ENCODE measurements at regions not wholly inside any gene's neighbourhood (a gene's known extent, or its start where the extent isn't known, plus 50 kb on each side); places are given as distances from the start of the nearest gene placed in this dataset.

GRCh38 chr7:85529831-85530230 lies 343.0 kb upstream of the SEMA3D start:
- no peak overlapping the region for H3K4me2 ChIP-seq (ENCODE audit: insufficient read depth in 1 of 2, low read depth in 2 of 2, low read length in 2 of 2)
- no peak for FAIRE-seq
- no peaks in the 10 kb centered on the region for H3K79me2 ChIP-seq (ENCODE audit: control insufficient read depth in 1 of 2, insufficient read depth in 2 of 2, low read length in 2 of 2)

More at GRCh38 chr7:85529831-85530230, 343.0 kb upstream of the SEMA3D start:
- TF ChIP-seq SP2 (IDR thresholded peaks at IDR 0.05; ENCODE audit: low read length) (no peak), SAP30 (IDR thresholded peaks at IDR 0.05; ENCODE audit: insufficient read depth, insufficient replicate concordance, low read length) (no peak), KDM4A (IDR thresholded peaks at IDR 0.05; ENCODE audit: low read depth, low read length, severe bottlenecking) (no peak), EGR1 (IDR thresholded peaks at IDR 0.05; ENCODE audit: borderline replicate concordance, low read depth, low read length) (no peak), RAD21 (IDR thresholded peaks at IDR 0.05 in 1 of 2, conservative IDR thresholded peaks at IDR 0.05 in 1 of 2; ENCODE audit: low read depth in 2 of 2, low read length in 2 of 2) (no peak), YY1 (IDR thresholded peaks at IDR 0.05; ENCODE audit: low read depth, low read length) (no peak)
- POLR2A ChIA-PET (ENCODE audit: partially characterized antibody) = no interaction called here
- Histone ChIP-seq H4K91ac (replicated peaks; ENCODE audit: insufficient read length, low read length) (no peak overlapping the region), H3K4me3 (ENCODE audit: extremely low read depth in 1 of 4, insufficient read depth in 2 of 4, low read depth in 3 of 4, low read length in 4 of 4) (no peak overlapping the region), H4K5ac (ENCODE audit: insufficient read length, low read depth, low read length) (no peak overlapping the region), H3K4me1 (replicated peaks in 1 of 4; ENCODE audit: control insufficient read depth in 3 of 4, insufficient read depth in 4 of 4, low read length in 3 of 4) (no peaks in the 10 kb centered on the region), H3K27ac (ENCODE audit: low read depth, low read length) (no peak overlapping the region), H2BK15ac (ENCODE audit: low read length) (no peak overlapping the region), H3K23ac (ENCODE audit: insufficient read length) (no peak overlapping the region), H2BK120ac (replicated peaks; ENCODE audit: low read depth, low read length) (no peak overlapping the region), H4K8ac (ENCODE audit: extremely low read depth, insufficient read depth, low read length) (no peak overlapping the region), H3K56ac (replicated peaks; ENCODE audit: insufficient read length, low read depth, low read length) (no peak overlapping the region), H2BK12ac (ENCODE audit: low read depth, low read length) (no peak overlapping the region), H2AK5ac (ENCODE audit: low read depth, low read length) (no peak overlapping the region), H3K14ac (ENCODE audit: insufficient read length) (no peak overlapping the region), H3K79me1 (ENCODE audit: low read depth, low read length) (no peaks in the 10 kb centered on the region), H3K4ac (replicated peaks; ENCODE audit: insufficient read length, low read depth, low read length) (no peak overlapping the region), H2BK5ac (ENCODE audit: low read depth, low read length) (no peak overlapping the region), H3K9me3 (ENCODE audit: insufficient read depth in 2 of 2, low read depth in 1 of 2, low read length in 1 of 2) (no peaks in the 10 kb centered on the region), H2BK20ac (ENCODE audit: low read length) (no peak overlapping the region), H3K27me3 (replicated peaks in 1 of 4; ENCODE audit: control insufficient read depth in 3 of 4, extremely low read depth in 1 of 4, insufficient read depth in 3 of 4, low read length in 3 of 4) (no peaks in the 10 kb centered on the region), H3K9ac (replicated peaks in 1 of 4; ENCODE audit: extremely low read depth in 1 of 4, low read depth in 3 of 4, low read length in 3 of 4) (no peak overlapping the region), H4K20me1 (replicated peaks in 1 of 2; ENCODE audit: control insufficient read depth in 1 of 2, insufficient read depth in 2 of 2, low read length in 2 of 2) (no peaks in the 10 kb centered on the region), H3K23me2 (ENCODE audit: low read depth, low read length) (no peaks in the 10 kb centered on the region), H3K36me3 (ENCODE audit: control insufficient read depth in 2 of 4, insufficient read depth in 4 of 4, low read length in 3 of 4) (no peaks in the 10 kb centered on the region), H2AFZ (ENCODE audit: low read length) (no peak overlapping the region), H3K18ac (ENCODE audit: extremely low read depth, low read length) (no peak overlapping the region)
- no peak for DNase-seq (ENCODE audit: low read depth in 1 of 2, low spot score in 2 of 2)
- CTCF ChIA-PET (ENCODE audit: partially characterized antibody) = no interaction called here
- WGBS, 2 experiments (ENCODE audit: extremely low coverage in 1 of 2, insufficient coverage in 1 of 2, insufficient read length in 1 of 2, insufficient replicate concordance in 2 of 2, low coverage in 1 of 2, low lambda C conversion rate in 2 of 2, missing lambda C conversion rate in 1 of 2) = 85% methylated on average over 4 of the region's 4 CpGs; no CpG with 5 or more reads in 1 of the 2 experiments

Measured in H1 (cell line).